Osteoblast (primary cell): ENCODE measurements at regions not wholly inside any gene's neighbourhood (a gene's known extent, or its start where the extent isn't known, plus 50 kb on each side); places are given as distances from the start of the nearest gene placed in this dataset.
A peak's percentile ranks its signal among the peaks of the same experiment; 100 is the strongest.

Source experiments
- DNase-seq: peaks from one replicate; pipeline ENCODE4 v3.0.0; 2011; ENCODE audit warnings: low spot score, mixed read lengths; ENCODE audit not compliant: insufficient read length; ENCODE audit errors: missing footprints
- H2AFZ ChIP-seq: 2 replicates; pipeline ENCODE4 v1.6.0; 2011; ENCODE audit warnings: mild to moderate bottlenecking, low read length
- H3K27ac ChIP-seq: 2 replicates; pipeline ENCODE4 v1.5.1; 2011; ENCODE audit warnings: mild to moderate bottlenecking, low read depth, low read length, moderate library complexity
- H3K27me3 ChIP-seq: 2 replicates; pipeline ENCODE4 v1.6.0; 2012; ENCODE audit warnings: mild to moderate bottlenecking, control low read depth, inconsistent platforms, low read length, moderate library complexity; ENCODE audit not compliant: insufficient read depth
- H3K36me3 ChIP-seq: 2 replicates; pipeline ENCODE4 v1.5.1; 2011; ENCODE audit warnings: mild to moderate bottlenecking, low read length, control low read depth, moderate library complexity; ENCODE audit not compliant: insufficient read depth
- H3K4me1 ChIP-seq: 2 replicates; pipeline ENCODE4 v1.5.1; 2011; ENCODE audit warnings: mild to moderate bottlenecking, low read length, control low read depth, moderate library complexity; ENCODE audit not compliant: insufficient read depth
- H3K4me2 ChIP-seq: 2 replicates; pipeline ENCODE4 v1.6.0; 2011; ENCODE audit warnings: mild to moderate bottlenecking, low read length; ENCODE audit not compliant: insufficient read depth
- H3K4me3 ChIP-seq: fragments of 200-600 bp; sonication (generic); 3 replicates; pipeline ENCODE4 v1.5.1; 2012; ENCODE audit warnings: mild to moderate bottlenecking, low read length, inconsistent platforms; ENCODE audit not compliant: insufficient read depth
- H3K79me2 ChIP-seq: 2 replicates; pipeline ENCODE4 v1.6.0; 2012; ENCODE audit warnings: mild to moderate bottlenecking, low read length, control low read depth, inconsistent platforms; ENCODE audit not compliant: insufficient read depth
- H3K9me3 ChIP-seq: 2 replicates; pipeline ENCODE4 v1.5.1; 2011; ENCODE audit warnings: low read depth, low read length, control low read depth
- H4K20me1 ChIP-seq: 2 replicates; pipeline ENCODE4 v1.6.0; 2012; ENCODE audit warnings: mild to moderate bottlenecking, low read length, control low read depth; ENCODE audit not compliant: insufficient read depth
- TF ChIP-seq, protein P1 (sequence below): IDR thresholded peaks from 2 replicates; pipeline ENCODE4 v1.5.1; 2011; ENCODE audit warnings: mild to moderate bottlenecking, low read depth, low read length, moderate library complexity; ENCODE audit errors: extremely low read depth

DNA sequence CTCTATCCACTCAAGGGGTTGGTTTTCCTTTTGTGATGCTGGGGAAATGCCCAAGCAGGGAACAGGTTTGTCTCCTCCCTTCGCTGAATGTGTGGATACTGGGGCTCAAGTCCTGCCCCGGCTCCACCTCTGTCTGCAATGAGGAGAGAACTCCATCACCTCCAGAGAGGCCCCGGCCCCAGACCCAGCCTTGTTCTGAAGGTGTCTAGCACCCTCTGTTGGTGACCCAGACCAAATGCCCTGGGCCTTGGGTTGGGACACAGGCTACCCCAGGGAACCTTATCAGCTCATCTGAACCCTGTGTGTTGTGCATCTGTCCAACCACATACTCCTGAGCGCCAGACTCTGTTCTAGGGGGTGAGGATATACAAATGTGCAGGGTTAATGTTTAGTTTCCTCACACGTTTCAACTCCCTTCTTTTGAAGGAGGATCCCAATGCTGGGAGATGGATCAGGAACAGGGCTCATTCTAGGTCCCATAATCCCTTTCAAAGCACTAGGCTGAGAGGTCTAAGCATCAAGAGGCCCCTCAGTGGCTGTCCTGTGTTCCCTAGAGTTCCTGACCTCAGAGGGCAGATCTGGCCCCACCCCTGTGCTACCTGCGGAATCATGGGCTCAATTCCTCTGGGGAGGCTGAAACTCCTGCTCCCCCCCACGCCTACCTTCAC lies 112.5 kb upstream of the SLC7A1 start:
- TF ChIP-seq, protein P1, sequence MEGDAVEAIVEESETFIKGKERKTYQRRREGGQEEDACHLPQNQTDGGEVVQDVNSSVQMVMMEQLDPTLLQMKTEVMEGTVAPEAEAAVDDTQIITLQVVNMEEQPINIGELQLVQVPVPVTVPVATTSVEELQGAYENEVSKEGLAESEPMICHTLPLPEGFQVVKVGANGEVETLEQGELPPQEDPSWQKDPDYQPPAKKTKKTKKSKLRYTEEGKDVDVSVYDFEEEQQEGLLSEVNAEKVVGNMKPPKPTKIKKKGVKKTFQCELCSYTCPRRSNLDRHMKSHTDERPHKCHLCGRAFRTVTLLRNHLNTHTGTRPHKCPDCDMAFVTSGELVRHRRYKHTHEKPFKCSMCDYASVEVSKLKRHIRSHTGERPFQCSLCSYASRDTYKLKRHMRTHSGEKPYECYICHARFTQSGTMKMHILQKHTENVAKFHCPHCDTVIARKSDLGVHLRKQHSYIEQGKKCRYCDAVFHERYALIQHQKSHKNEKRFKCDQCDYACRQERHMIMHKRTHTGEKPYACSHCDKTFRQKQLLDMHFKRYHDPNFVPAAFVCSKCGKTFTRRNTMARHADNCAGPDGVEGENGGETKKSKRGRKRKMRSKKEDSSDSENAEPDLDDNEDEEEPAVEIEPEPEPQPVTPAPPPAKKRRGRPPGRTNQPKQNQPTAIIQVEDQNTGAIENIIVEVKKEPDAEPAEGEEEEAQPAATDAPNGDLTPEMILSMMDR: peak; percentile 93
- peaks cover 8% of the 10 kb centered on the region for H3K27me3 ChIP-seq
- no peaks in the 10 kb centered on the region for H3K9me3 ChIP-seq
- H3K4me1 ChIP-seq: peaks cover 8% of the 10 kb centered on the region
- no peak overlapping the region for H3K4me3 ChIP-seq
- H3K79me2 ChIP-seq: no peaks in the 10 kb centered on the region
- H4K20me1 ChIP-seq: no peaks in the 10 kb centered on the region
- H3K4me2 ChIP-seq: no peak overlapping the region
- no peak overlapping the region for H2AFZ ChIP-seq
- H3K36me3 ChIP-seq: no peaks in the 10 kb centered on the region
- no peak overlapping the region for H3K27ac ChIP-seq
- no peak for DNase-seq

DNA sequence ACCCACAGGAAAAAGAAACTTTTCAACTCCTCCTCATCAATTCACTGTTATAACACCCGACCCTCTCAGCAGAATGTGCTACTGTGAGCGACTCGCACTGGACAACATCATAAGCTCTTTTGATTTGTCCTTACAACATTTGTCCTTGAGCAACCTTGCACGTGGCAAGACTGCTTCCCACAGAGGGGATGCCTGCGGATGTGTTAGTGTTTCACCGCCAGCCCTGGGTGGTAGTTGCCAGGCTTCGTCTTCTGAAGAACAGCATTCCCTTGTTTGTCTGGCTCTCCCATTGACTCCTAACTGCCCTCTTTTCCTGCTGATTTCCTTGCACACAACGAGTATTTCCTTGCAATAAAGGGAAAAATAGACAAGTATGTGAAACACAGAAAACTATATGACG lies 111.4 kb upstream of the SLC7A1 start:
- no peaks in the 10 kb centered on the region for H3K9me3 ChIP-seq
- no peak overlapping the region for H3K4me2 ChIP-seq
- H3K27ac ChIP-seq: no peak overlapping the region
- no peak for DNase-seq
- H3K27me3 ChIP-seq: peaks cover 5% of the 10 kb centered on the region
- no peaks in the 10 kb centered on the region for H3K36me3 ChIP-seq
- H4K20me1 ChIP-seq: no peaks in the 10 kb centered on the region
- H3K4me1 ChIP-seq: peaks cover 17% of the 10 kb centered on the region
- H3K4me3 ChIP-seq: no peak overlapping the region
- TF ChIP-seq, protein P1: no peak
- H3K79me2 ChIP-seq: no peaks in the 10 kb centered on the region
- no peak overlapping the region for H2AFZ ChIP-seq

DNA sequence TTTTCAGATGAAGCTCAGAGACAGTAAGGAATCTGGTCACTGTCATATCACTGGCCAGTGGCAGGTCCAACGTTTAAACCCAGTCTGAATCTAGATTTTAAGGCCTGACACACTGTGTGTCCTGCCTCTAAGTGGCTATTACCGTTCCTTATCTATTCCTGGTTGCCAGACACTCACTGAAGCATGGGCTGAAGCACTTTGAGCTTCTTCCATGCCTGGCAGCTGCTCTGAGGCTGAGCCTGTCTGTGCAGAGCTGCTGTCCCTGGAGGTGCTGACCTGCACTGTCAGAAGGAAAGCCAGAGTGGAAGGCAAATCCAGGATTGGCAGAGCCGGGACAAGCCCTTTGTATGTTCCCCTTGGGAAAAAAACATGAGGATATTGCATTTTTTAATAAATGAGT lies 109.2 kb upstream of the SLC7A1 start:
- no peaks in the 10 kb centered on the region for H3K36me3 ChIP-seq
- TF ChIP-seq, protein P1: no peak
- no peak overlapping the region for H3K27ac ChIP-seq
- H3K79me2 ChIP-seq: no peaks in the 10 kb centered on the region
- no peaks in the 10 kb centered on the region for H4K20me1 ChIP-seq
- H3K27me3 ChIP-seq: no peaks in the 10 kb centered on the region
- H2AFZ ChIP-seq: peak overlapping the region; percentile 29
- no peak for DNase-seq
- H3K4me1 ChIP-seq: peaks cover 18% of the 10 kb centered on the region
- no peaks in the 10 kb centered on the region for H3K9me3 ChIP-seq
- no peak overlapping the region for H3K4me3 ChIP-seq
- H3K4me2 ChIP-seq: no peak overlapping the region

DNA sequence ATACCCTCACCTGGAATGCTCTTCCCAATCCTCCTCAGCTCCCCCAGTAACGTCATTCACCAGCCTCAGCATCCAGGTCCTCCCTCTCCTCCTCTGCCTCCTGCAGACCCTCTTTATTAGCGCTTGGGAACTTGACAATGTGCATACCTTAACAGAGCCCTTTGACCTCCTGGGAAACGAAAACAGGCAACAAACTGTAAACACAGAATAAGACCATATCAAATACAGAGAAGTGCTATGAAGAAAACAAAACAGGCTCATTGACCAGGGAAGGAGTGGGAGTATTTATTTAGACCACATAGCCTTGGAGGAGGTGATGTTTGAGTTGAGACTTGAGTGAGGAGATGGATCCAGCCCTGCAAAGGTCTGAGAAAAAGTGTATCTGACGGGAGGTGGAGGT lies 107.9 kb upstream of the SLC7A1 start:
- no peaks in the 10 kb centered on the region for H3K9me3 ChIP-seq
- H3K4me2 ChIP-seq: peak overlapping the region; percentile 76
- DNase-seq: no peak
- no peak overlapping the region for H3K4me3 ChIP-seq
- H3K36me3 ChIP-seq: no peaks in the 10 kb centered on the region
- H3K27me3 ChIP-seq: no peaks in the 10 kb centered on the region
- peak overlapping the region; percentile 60 for H3K27ac ChIP-seq
- no peaks in the 10 kb centered on the region for H3K79me2 ChIP-seq
- no peaks in the 10 kb centered on the region for H4K20me1 ChIP-seq
- no peak overlapping the region for H2AFZ ChIP-seq
- TF ChIP-seq, protein P1: no peak
- peaks cover 18% of the 10 kb centered on the region for H3K4me1 ChIP-seq
